ENCODE measurements at regions not wholly inside any gene's neighbourhood (a gene's known extent, or its start where the extent isn't known, plus 50 kb on each side); places are given as distances from the start of the nearest gene placed in this dataset.

DNA sequence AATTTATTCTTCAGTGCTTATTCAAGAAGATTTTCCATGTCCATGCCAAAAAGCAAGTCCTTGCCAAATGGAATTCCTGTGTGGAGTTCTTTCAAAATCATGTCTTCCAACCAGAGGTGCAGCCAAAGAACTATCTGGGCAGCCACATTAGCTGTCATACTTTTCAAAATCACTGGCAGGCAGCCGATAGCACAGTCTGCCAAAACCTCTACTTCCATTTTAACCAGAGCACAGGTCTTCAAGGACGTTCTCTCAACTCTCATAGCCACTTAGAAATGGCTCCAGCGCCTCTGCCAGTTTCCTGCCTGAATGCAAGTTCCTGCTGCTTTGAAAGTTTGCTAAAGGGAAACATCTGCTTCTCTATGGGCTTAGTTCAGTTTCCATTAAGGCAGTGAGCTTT lies 975.7 kb upstream of the ADGRL4 start:
- no peak for DNase-seq
- Histone ChIP-seq H3K23ac (ENCODE audit: low read length in 2 of 2) (no peak overlapping the region), H3K4ac (ENCODE audit: low read depth in 1 of 2, low read length in 2 of 2) (no peak overlapping the region), H3K4me3 (ENCODE audit: insufficient read depth in 1 of 2, low read depth in 1 of 2, low read length in 2 of 2) (peak overlapping the region in 1 of 2 experiments; percentile 16), H4K91ac (ENCODE audit: low read length) (no peak overlapping the region), H2AK5ac (ENCODE audit: low read length, severe bottlenecking) (no peak overlapping the region), H2BK120ac (ENCODE audit: low read depth, low read length) (no peak overlapping the region), H3K27ac (ENCODE audit: low read length, poor library complexity, severe bottlenecking) (no peak overlapping the region), H3K79me1 (replicated peaks; ENCODE audit: low read length, poor library complexity, severe bottlenecking) (no peaks in the 10 kb centered on the region), H3K27me3 (ENCODE audit: control insufficient read depth in 1 of 2, insufficient read depth in 1 of 2, low read length in 2 of 2) (no peaks in the 10 kb centered on the region), H2AFZ (ENCODE audit: low read depth, low read length) (peak overlapping the region; percentile 11), H3K14ac (ENCODE audit: low read length in 2 of 2) (no peak overlapping the region), H4K8ac (ENCODE audit: low read length) (no peak overlapping the region), H2BK15ac (ENCODE audit: low read depth, poor library complexity, severe bottlenecking) (no peak overlapping the region), H3K4me2 (ENCODE audit: low read length, poor library complexity, severe bottlenecking) (no peak overlapping the region), H2BK12ac (ENCODE audit: low read length in 2 of 2) (no peak overlapping the region), H3K18ac (ENCODE audit: low read depth in 1 of 2, low read length in 2 of 2) (no peak overlapping the region), H3K9me3 (ENCODE audit: control insufficient read depth, low read length) (no peaks in the 10 kb centered on the region), H3K36me3 (ENCODE audit: control insufficient read depth in 1 of 2, insufficient read depth in 2 of 2, low read depth in 1 of 2, low read length in 2 of 2) (no peaks in the 10 kb centered on the region), H3K4me1 (ENCODE audit: control insufficient read depth, insufficient read depth, low read depth, low read length) (no peaks in the 10 kb centered on the region), H3K9ac (ENCODE audit: low read length) (peak overlapping the region; percentile 49), H2BK5ac (ENCODE audit: low read depth, low read length, poor library complexity, severe bottlenecking) (no peak overlapping the region)
- WGBS, result 78% methylated on average over 3 of the region's 3 CpGs

DNA sequence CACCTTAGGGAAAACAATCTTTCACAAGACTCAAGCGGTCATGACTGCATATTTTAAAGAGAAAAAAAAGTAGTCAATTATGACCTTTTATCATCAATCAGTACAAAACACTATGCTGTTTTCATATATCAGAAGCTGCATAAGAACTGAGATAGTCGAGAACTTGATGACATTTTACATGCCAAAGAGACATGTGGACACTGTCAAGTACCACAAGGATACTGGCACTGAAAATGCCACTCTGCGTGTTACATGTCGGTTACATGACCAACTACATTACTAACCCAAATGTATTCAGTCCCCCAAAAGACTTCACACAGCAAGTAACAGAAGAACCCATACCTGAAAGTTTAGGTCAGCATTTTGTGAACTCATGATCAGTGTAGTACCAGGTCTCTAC lies 975.0 kb upstream of the ADGRL4 start:
- H3K27ac ChIP-seq (ENCODE audit: low read length, poor library complexity, severe bottlenecking), result no peak overlapping the region
- H3K4me2 ChIP-seq (ENCODE audit: low read length, poor library complexity, severe bottlenecking), result no peak overlapping the region
- H2BK15ac ChIP-seq (ENCODE audit: low read depth, poor library complexity, severe bottlenecking), result no peak overlapping the region
- H2BK5ac ChIP-seq (ENCODE audit: low read depth, low read length, poor library complexity, severe bottlenecking), result no peak overlapping the region
- no peaks in the 10 kb centered on the region for H3K79me1 ChIP-seq (replicated peaks; ENCODE audit: low read length, poor library complexity, severe bottlenecking)
- no peak overlapping the region for H2BK120ac ChIP-seq (ENCODE audit: low read depth, low read length)
- H2AK5ac ChIP-seq (ENCODE audit: low read length, severe bottlenecking), result no peak overlapping the region
- H3K9ac ChIP-seq (ENCODE audit: low read length), result no peak overlapping the region
- H3K14ac ChIP-seq (ENCODE audit: low read length in 2 of 2), result no peak overlapping the region
- 98% methylated on average over 4 of the region's 4 CpGs for WGBS
- no peak for DNase-seq
- no peak overlapping the region for H4K91ac ChIP-seq (ENCODE audit: low read length)
- H3K23ac ChIP-seq (ENCODE audit: low read length in 2 of 2), result no peak overlapping the region
- no peaks in the 10 kb centered on the region for H3K27me3 ChIP-seq (ENCODE audit: control insufficient read depth in 1 of 2, insufficient read depth in 1 of 2, low read length in 2 of 2)
- no peak overlapping the region for H3K4me3 ChIP-seq (ENCODE audit: insufficient read depth in 1 of 2, low read depth in 1 of 2, low read length in 2 of 2)
- no peaks in the 10 kb centered on the region for H3K9me3 ChIP-seq (ENCODE audit: control insufficient read depth, low read length)
- no peak overlapping the region for H3K4ac ChIP-seq (ENCODE audit: low read depth in 1 of 2, low read length in 2 of 2)
- no peak overlapping the region for H3K18ac ChIP-seq (ENCODE audit: low read depth in 1 of 2, low read length in 2 of 2)
- no peak overlapping the region for H4K8ac ChIP-seq (ENCODE audit: low read length)
- no peaks in the 10 kb centered on the region for H3K36me3 ChIP-seq (ENCODE audit: control insufficient read depth in 1 of 2, insufficient read depth in 2 of 2, low read depth in 1 of 2, low read length in 2 of 2)
- no peak overlapping the region for H2BK12ac ChIP-seq (ENCODE audit: low read length in 2 of 2)
- no peaks in the 10 kb centered on the region for H3K4me1 ChIP-seq (ENCODE audit: control insufficient read depth, insufficient read depth, low read depth, low read length)
- no peak overlapping the region for H2AFZ ChIP-seq (ENCODE audit: low read depth, low read length)

DNA sequence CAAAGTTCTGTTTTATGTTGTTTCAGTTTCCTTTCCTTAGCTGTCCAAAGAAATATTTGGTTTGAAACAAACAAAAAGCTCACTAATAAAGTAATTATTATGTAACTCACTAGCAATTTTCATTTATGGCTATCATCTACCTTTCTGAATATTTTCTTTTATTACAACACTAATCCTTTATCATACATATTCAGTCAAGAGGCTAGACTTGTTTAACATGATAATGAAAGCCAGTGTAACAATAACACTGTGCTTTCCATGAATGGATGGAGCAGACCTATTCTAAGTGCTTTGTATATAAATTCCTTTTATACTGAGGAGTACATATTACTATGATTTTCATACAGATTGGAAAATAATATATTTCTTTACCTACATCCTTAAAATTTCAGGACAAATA lies 972.8 kb upstream of the ADGRL4 start:
- no peak overlapping the region for H2BK120ac ChIP-seq (ENCODE audit: low read depth, low read length)
- H3K4me2 ChIP-seq (ENCODE audit: low read length, poor library complexity, severe bottlenecking), result no peak overlapping the region
- no peaks in the 10 kb centered on the region for H3K9me3 ChIP-seq (ENCODE audit: control insufficient read depth, low read length)
- no peak overlapping the region for H3K4me3 ChIP-seq (ENCODE audit: insufficient read depth in 1 of 2, low read depth in 1 of 2, low read length in 2 of 2)
- no peak overlapping the region for H3K14ac ChIP-seq (ENCODE audit: low read length in 2 of 2)
- no peak overlapping the region for H2BK15ac ChIP-seq (ENCODE audit: low read depth, poor library complexity, severe bottlenecking)
- H4K91ac ChIP-seq (ENCODE audit: low read length), result no peak overlapping the region
- H3K4ac ChIP-seq (ENCODE audit: low read depth in 1 of 2, low read length in 2 of 2), result no peak overlapping the region
- no peak overlapping the region for H2AK5ac ChIP-seq (ENCODE audit: low read length, severe bottlenecking)
- H2AFZ ChIP-seq (ENCODE audit: low read depth, low read length), result no peak overlapping the region
- no peak overlapping the region for H3K18ac ChIP-seq (ENCODE audit: low read depth in 1 of 2, low read length in 2 of 2)
- H3K27ac ChIP-seq (ENCODE audit: low read length, poor library complexity, severe bottlenecking), result no peak overlapping the region
- no peak for DNase-seq
- no peaks in the 10 kb centered on the region for H3K79me1 ChIP-seq (replicated peaks; ENCODE audit: low read length, poor library complexity, severe bottlenecking)
- no peaks in the 10 kb centered on the region for H3K27me3 ChIP-seq (ENCODE audit: control insufficient read depth in 1 of 2, insufficient read depth in 1 of 2, low read length in 2 of 2)
- H3K23ac ChIP-seq (ENCODE audit: low read length in 2 of 2), result no peak overlapping the region
- no peak overlapping the region for H4K8ac ChIP-seq (ENCODE audit: low read length)
- no peaks in the 10 kb centered on the region for H3K4me1 ChIP-seq (ENCODE audit: control insufficient read depth, insufficient read depth, low read depth, low read length)
- no peak overlapping the region for H3K9ac ChIP-seq (ENCODE audit: low read length)
- no peak overlapping the region for H2BK5ac ChIP-seq (ENCODE audit: low read depth, low read length, poor library complexity, severe bottlenecking)
- no peaks in the 10 kb centered on the region for H3K36me3 ChIP-seq (ENCODE audit: control insufficient read depth in 1 of 2, insufficient read depth in 2 of 2, low read depth in 1 of 2, low read length in 2 of 2)
- no peak overlapping the region for H2BK12ac ChIP-seq (ENCODE audit: low read length in 2 of 2)

DNA sequence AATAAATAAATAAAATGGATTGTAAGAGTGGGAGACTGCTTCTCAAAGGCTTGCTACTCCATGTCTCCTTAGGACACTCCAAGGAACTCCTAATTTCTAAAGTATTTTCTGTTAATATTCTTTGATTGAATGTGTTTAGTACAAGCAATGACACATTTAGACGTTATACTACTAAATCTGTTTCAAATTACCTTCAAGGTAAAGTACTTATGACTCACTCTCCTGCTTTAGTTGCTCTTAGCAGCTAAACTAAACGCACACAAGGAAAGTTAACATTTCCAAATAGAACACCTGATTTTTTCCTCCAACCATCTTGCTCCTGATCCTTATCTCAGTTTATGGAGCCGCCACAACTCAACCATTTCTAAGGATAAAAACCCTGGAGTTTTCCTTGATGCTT lies 969.8 kb upstream of the ADGRL4 start:
- no peak overlapping the region for H3K9ac ChIP-seq (ENCODE audit: low read length)
- no peaks in the 10 kb centered on the region for H3K79me1 ChIP-seq (replicated peaks; ENCODE audit: low read length, poor library complexity, severe bottlenecking)
- no peaks in the 10 kb centered on the region for H3K9me3 ChIP-seq (ENCODE audit: control insufficient read depth, low read length)
- H2BK120ac ChIP-seq (ENCODE audit: low read depth, low read length), result no peak overlapping the region
- H2BK5ac ChIP-seq (ENCODE audit: low read depth, low read length, poor library complexity, severe bottlenecking), result no peak overlapping the region
- no peak overlapping the region for H2AFZ ChIP-seq (ENCODE audit: low read depth, low read length)
- H3K4ac ChIP-seq (ENCODE audit: low read depth in 1 of 2, low read length in 2 of 2), result no peak overlapping the region
- no peak overlapping the region for H3K4me3 ChIP-seq (ENCODE audit: insufficient read depth in 1 of 2, low read depth in 1 of 2, low read length in 2 of 2)
- no peak overlapping the region for H2AK5ac ChIP-seq (ENCODE audit: low read length, severe bottlenecking)
- H4K91ac ChIP-seq (ENCODE audit: low read length), result no peak overlapping the region
- H3K27me3 ChIP-seq (ENCODE audit: control insufficient read depth in 1 of 2, insufficient read depth in 1 of 2, low read length in 2 of 2), result no peaks in the 10 kb centered on the region
- no peak overlapping the region for H3K27ac ChIP-seq (ENCODE audit: low read length, poor library complexity, severe bottlenecking)
- H3K36me3 ChIP-seq (ENCODE audit: control insufficient read depth in 1 of 2, insufficient read depth in 2 of 2, low read depth in 1 of 2, low read length in 2 of 2), result no peaks in the 10 kb centered on the region
- DNase-seq, result no peak
- no peak overlapping the region for H3K18ac ChIP-seq (ENCODE audit: low read depth in 1 of 2, low read length in 2 of 2)
- no peak overlapping the region for H3K23ac ChIP-seq (ENCODE audit: low read length in 2 of 2)
- no peak overlapping the region for H2BK12ac ChIP-seq (ENCODE audit: low read length in 2 of 2)
- 79% methylated on average over 3 of the region's 3 CpGs for WGBS
- H4K8ac ChIP-seq (ENCODE audit: low read length), result no peak overlapping the region
- no peak overlapping the region for H3K14ac ChIP-seq (ENCODE audit: low read length in 2 of 2)
- no peak overlapping the region for H3K4me2 ChIP-seq (ENCODE audit: low read length, poor library complexity, severe bottlenecking)
- H2BK15ac ChIP-seq (ENCODE audit: low read depth, poor library complexity, severe bottlenecking), result no peak overlapping the region
- H3K4me1 ChIP-seq (ENCODE audit: control insufficient read depth, insufficient read depth, low read depth, low read length), result no peaks in the 10 kb centered on the region

All from mesenchymal stem cell (in vitro differentiated cells and primary cell).